ENCODE measurements at regions not wholly inside any gene's neighbourhood (a gene's known extent, or its start where the extent isn't known, plus 50 kb on each side); places are given as distances from the start of the nearest gene placed in this dataset.

GRCh38 chr1:229116114-229116513 lies 154.8 kb upstream of the RAB4A start (continued):
- no peak for TF ChIP-seq ZBTB33 (IDR thresholded peaks at IDR 0.05)
- no peak for TF ChIP-seq NR2F2 (IDR thresholded peaks at IDR 0.05)
- TF ChIP-seq YY1 (IDR thresholded peaks at IDR 0.05) = no peak
- no peak for TF ChIP-seq EGR1 (IDR thresholded peaks at IDR 0.05; ENCODE audit: low read depth in 2 of 2)
- TF ChIP-seq MAX (IDR thresholded peaks at IDR 0.05) = no peak

- Histone ChIP-seq H3K4me1 (ENCODE audit: control insufficient read depth in 4 of 4, insufficient read depth in 4 of 4, low read length in 3 of 4) (peaks cover 2 to 25% (median 12%) of the 10 kb centered on the region in 4 donors), H3K9me3 (ENCODE audit: control insufficient read depth in 4 of 4, low read length in 3 of 4) (no peaks in the 10 kb centered on the region), H3K36me3 (ENCODE audit: control insufficient read depth in 4 of 4, insufficient read depth in 3 of 4, low read depth in 1 of 4, low read length in 3 of 4) (no peaks in the 10 kb centered on the region), H3K9ac (ENCODE audit: low read depth in 1 of 2, low read length in 2 of 2) (no peak overlapping the region), H3K4me3 (ENCODE audit: low read depth in 1 of 3, low read length in 3 of 3) (no peak overlapping the region), H3K27ac (ENCODE audit: low read depth in 1 of 2, low read length in 2 of 2) (peak overlapping the region; percentile 89 to 93), H3K27me3 (ENCODE audit: control insufficient read depth in 4 of 4, insufficient read depth in 4 of 4, low read length in 3 of 4) (no peaks in the 10 kb centered on the region)
- 40% methylated on average over 14 of the region's 14 CpGs for WGBS
- no peak for DNase-seq (ENCODE audit: low spot score)
- peak; percentile 51 for TF ChIP-seq REST (IDR thresholded peaks at IDR 0.05)
- TF ChIP-seq TAF1 (conservative IDR thresholded peaks at IDR 0.05) = no peak
- no peak for TF ChIP-seq ATF3 (IDR thresholded peaks at IDR 0.05)
- no peak for TF ChIP-seq CTCF (IDR thresholded peaks at IDR 0.05; ENCODE audit: low read depth, low read length, missing input control)
- peak; percentile 15 for TF ChIP-seq ZBTB33 (IDR thresholded peaks at IDR 0.05)
- TF ChIP-seq EGR1 (IDR thresholded peaks at IDR 0.05; ENCODE audit: low read depth in 2 of 2) = no peak
- TF ChIP-seq HNF4G (IDR thresholded peaks at IDR 0.05) = no peak
- TF ChIP-seq RAD21 (IDR thresholded peaks at IDR 0.05) = peak; percentile 33 to 55
- peak; percentile 62 for TF ChIP-seq FOXA1 (IDR thresholded peaks at IDR 0.05)
- peak; percentile 64 for TF ChIP-seq FOXA2 (IDR thresholded peaks at IDR 0.05)
- TF ChIP-seq NR2F2 (IDR thresholded peaks at IDR 0.05) = no peak
- peak in 1 of 2 donors; percentile 45 for TF ChIP-seq RXRA (IDR thresholded peaks at IDR 0.05)
- peak; percentile 63 for TF ChIP-seq MAX (IDR thresholded peaks at IDR 0.05)
- peak in 1 of 2 donors; percentile 28 for TF ChIP-seq HNF4A (conservative IDR thresholded peaks at IDR 0.05)
- peak in 1 of 2 donors; percentile 38 for TF ChIP-seq JUND (IDR thresholded peaks at IDR 0.05)
- TF ChIP-seq YY1 (IDR thresholded peaks at IDR 0.05) = no peak
- peak; percentile 51 for TF ChIP-seq SP1 (IDR thresholded peaks at IDR 0.05)
- no peak for TF ChIP-seq GABPA (IDR thresholded peaks at IDR 0.05 in 1 of 2, conservative IDR thresholded peaks at IDR 0.05 in 1 of 2)
Measured at GRCh38 chr1:229117664-229118300, 153.1 kb upstream of the RAB4A start.

Data from liver (tissue), 8 donors.